HL-60 (cell line): ENCODE measurements at regions not wholly inside any gene's neighbourhood (a gene's known extent, or its start where the extent isn't known, plus 50 kb on each side); places are given as distances from the start of the nearest gene placed in this dataset.
"Not testable (repeated sequence)": the region's sequence is repeated elsewhere in the genome, so short reads cannot be mapped to it uniquely, and the experiment has no call there.

Experiments used
- GABPA ChIP-seq: IDR thresholded peaks from 2 replicates; pipeline ENCODE4 v1.6.1; 2012; ENCODE audit warnings: low read depth
- POLR2AphosphoS5 ChIP-seq: IDR thresholded peaks from 2 replicates; pipeline ENCODE4 v1.6.1; 2012; ENCODE audit warnings: low read depth
- SPI1 ChIP-seq: IDR thresholded peaks from 2 replicates; pipeline ENCODE4 v1.6.1; 2012; ENCODE audit warnings: low read depth, mild to moderate bottlenecking, borderline replicate concordance
- TF ChIP-seq, protein P1 (sequence below): IDR thresholded peaks from one replicate; pipeline ENCODE4 v1.5.1; 2011; ENCODE audit warnings: low read length, control low read depth, inconsistent platforms; ENCODE audit not compliant: insufficient read depth
- TF ChIP-seq, protein P2 (sequence below): IDR thresholded peaks from 2 replicates; pipeline ENCODE4 v1.6.1; 2012; ENCODE audit warnings: low read depth; ENCODE audit not compliant: insufficient replicate concordance

DNA sequence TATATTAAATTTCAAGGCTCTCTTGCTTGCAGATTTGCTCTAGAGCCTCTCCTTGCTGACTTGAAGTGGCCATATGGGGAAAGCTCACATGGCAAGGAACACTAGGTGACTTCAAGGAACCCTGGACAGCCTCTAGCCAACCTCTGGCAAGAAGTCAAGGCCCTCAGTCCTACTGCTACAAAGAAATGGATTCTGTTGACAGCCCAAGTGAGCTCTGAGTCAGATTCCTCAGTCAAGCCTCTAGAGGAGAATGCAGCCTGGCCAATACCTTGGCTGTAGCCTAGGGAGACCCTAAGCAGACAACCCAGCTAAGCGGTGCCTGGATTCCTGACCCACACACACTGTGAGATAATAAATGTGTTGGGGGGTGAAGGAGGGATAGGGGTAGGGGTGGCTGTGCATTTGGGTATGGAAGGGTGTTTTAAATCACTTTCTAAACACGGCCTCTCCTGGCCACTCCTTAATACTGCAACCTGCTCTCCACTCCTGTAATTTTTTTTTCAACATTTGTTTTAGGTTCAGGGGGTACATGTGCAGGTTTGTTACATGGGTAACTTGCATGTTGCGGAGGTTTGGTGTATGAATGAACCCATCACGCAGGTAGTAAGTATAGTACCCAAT is 125.3 kb upstream of the NBPF26 start:
- TF ChIP-seq, protein P1, sequence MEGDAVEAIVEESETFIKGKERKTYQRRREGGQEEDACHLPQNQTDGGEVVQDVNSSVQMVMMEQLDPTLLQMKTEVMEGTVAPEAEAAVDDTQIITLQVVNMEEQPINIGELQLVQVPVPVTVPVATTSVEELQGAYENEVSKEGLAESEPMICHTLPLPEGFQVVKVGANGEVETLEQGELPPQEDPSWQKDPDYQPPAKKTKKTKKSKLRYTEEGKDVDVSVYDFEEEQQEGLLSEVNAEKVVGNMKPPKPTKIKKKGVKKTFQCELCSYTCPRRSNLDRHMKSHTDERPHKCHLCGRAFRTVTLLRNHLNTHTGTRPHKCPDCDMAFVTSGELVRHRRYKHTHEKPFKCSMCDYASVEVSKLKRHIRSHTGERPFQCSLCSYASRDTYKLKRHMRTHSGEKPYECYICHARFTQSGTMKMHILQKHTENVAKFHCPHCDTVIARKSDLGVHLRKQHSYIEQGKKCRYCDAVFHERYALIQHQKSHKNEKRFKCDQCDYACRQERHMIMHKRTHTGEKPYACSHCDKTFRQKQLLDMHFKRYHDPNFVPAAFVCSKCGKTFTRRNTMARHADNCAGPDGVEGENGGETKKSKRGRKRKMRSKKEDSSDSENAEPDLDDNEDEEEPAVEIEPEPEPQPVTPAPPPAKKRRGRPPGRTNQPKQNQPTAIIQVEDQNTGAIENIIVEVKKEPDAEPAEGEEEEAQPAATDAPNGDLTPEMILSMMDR: not testable (repeated sequence)
- not testable (repeated sequence) for TF ChIP-seq POLR2AphosphoS5, GABPA, SPI1
- TF ChIP-seq, protein P2, sequence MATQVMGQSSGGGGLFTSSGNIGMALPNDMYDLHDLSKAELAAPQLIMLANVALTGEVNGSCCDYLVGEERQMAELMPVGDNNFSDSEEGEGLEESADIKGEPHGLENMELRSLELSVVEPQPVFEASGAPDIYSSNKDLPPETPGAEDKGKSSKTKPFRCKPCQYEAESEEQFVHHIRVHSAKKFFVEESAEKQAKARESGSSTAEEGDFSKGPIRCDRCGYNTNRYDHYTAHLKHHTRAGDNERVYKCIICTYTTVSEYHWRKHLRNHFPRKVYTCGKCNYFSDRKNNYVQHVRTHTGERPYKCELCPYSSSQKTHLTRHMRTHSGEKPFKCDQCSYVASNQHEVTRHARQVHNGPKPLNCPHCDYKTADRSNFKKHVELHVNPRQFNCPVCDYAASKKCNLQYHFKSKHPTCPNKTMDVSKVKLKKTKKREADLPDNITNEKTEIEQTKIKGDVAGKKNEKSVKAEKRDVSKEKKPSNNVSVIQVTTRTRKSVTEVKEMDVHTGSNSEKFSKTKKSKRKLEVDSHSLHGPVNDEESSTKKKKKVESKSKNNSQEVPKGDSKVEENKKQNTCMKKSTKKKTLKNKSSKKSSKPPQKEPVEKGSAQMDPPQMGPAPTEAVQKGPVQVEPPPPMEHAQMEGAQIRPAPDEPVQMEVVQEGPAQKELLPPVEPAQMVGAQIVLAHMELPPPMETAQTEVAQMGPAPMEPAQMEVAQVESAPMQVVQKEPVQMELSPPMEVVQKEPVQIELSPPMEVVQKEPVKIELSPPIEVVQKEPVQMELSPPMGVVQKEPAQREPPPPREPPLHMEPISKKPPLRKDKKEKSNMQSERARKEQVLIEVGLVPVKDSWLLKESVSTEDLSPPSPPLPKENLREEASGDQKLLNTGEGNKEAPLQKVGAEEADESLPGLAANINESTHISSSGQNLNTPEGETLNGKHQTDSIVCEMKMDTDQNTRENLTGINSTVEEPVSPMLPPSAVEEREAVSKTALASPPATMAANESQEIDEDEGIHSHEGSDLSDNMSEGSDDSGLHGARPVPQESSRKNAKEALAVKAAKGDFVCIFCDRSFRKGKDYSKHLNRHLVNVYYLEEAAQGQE: not testable (repeated sequence)
